ENCODE measurements at regions not wholly inside any gene's neighbourhood (a gene's known extent, or its start where the extent isn't known, plus 50 kb on each side); places are given as distances from the start of the nearest gene placed in this dataset.
"Not testable (repeated sequence)": the region's sequence is repeated elsewhere in the genome, so short reads cannot be mapped to it uniquely, and the experiment has no call there.

- TF ChIP-seq POLR2A (IDR thresholded peaks at IDR 0.05; ENCODE audit: low read length); GATA1 (IDR thresholded peaks at IDR 0.05; ENCODE audit: low read depth, low read length): not testable (repeated sequence)
Observed at GRCh38 chr9:65462476-65462875, 177.5 kb upstream of the FOXD4L5 start.
